SK-N-SH (cell line): ENCODE measurements at regions not wholly inside any gene's neighbourhood (a gene's known extent, or its start where the extent isn't known, plus 50 kb on each side); places are given as distances from the start of the nearest gene placed in this dataset.

Experiments used
- CHD2 ChIP-seq: fragments of 150-350 bp; IDR thresholded peaks from 2 replicates; pipeline ENCODE4 v1.6.1; 2018; ENCODE audit warnings: low read length; ENCODE audit not compliant: partially characterized antibody
- EP300 ChIP-seq, 2 experiments: IDR thresholded peaks; 2 replicates each; pipeline versions ENCODE4 v1.4.0 to v1.6.1; 2012; ENCODE audit warnings: borderline replicate concordance in 1 of 2, low read depth in 1 of 2, low read length in 1 of 2
- FOXJ3 ChIP-seq: sonication (generic); formaldehyde crosslinking; IDR thresholded peaks from 2 replicates; pipeline ENCODE4 v1.5.1; 2020; ENCODE audit warnings: mild to moderate bottlenecking, missing genetic modification reagents
- POLR2AphosphoS5 ChIP-seq: IDR thresholded peaks from 2 replicates; pipeline ENCODE4 v1.6.1; 2012; ENCODE audit warnings: low read depth, low read length
- RAD21 ChIP-seq: IDR thresholded peaks from 2 replicates; pipeline ENCODE4 v1.6.1; 2012; ENCODE audit warnings: mild to moderate bottlenecking, low read length
- RXRA ChIP-seq: IDR thresholded peaks from 2 replicates; pipeline ENCODE4 v1.4.0; 2012; ENCODE audit warnings: low read depth, mild to moderate bottlenecking, borderline replicate concordance
- SIN3A ChIP-seq: IDR thresholded peaks from 2 replicates; pipeline ENCODE4 v1.6.1; 2012; ENCODE audit warnings: low read depth, mild to moderate bottlenecking, low read length, moderate library complexity, borderline replicate concordance
- TCF12 ChIP-seq: IDR thresholded peaks from 2 replicates; pipeline ENCODE4 v1.4.0; 2012
- TEAD4 ChIP-seq: IDR thresholded peaks from 2 replicates; pipeline ENCODE4 v1.4.0; 2012; ENCODE audit warnings: mild to moderate bottlenecking, borderline replicate concordance; ENCODE audit not compliant: insufficient read depth
- YY1 ChIP-seq: IDR thresholded peaks from 2 replicates; pipeline ENCODE4 v1.4.0; 2012; ENCODE audit warnings: low read depth, mild to moderate bottlenecking
- TF ChIP-seq, protein P1 (sequence below): fragments of 200-600 bp; sonication (generic); IDR thresholded peaks from 2 replicates; pipeline ENCODE4 v1.6.1; 2017; ENCODE audit warnings: antibody characterized with exemption, mild to moderate bottlenecking, moderate library complexity
- TF ChIP-seq, protein P2 (sequence below): IDR thresholded peaks from 2 replicates; pipeline ENCODE4 v1.6.1; 2012; ENCODE audit warnings: mild to moderate bottlenecking, low read depth, low read length, moderate library complexity
- TF ChIP-seq, protein P3 (sequence below): IDR thresholded peaks from 2 replicates; pipeline ENCODE4 v1.4.0; 2012; ENCODE audit warnings: low read depth

DNA sequence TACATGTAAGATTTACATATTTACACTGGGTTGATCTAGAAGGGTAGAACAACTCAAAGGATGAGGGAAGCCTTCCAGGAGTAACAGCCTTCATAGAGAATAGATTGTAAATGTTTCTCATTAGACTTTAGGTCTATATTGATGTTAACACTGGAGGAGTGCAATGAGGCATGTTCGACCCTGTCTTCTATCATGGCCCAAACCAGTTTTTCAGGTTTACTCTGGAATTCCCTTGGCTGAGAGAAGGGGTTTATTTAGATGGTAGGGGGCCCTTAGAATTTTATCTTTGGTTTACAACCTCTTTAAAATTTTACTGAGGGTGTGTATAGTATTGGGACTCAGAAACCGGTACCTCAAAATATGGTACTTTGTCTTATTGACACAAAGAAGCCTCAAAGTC lies 634.9 kb upstream of the PIK3C3 start:
- TF ChIP-seq, protein P1, sequence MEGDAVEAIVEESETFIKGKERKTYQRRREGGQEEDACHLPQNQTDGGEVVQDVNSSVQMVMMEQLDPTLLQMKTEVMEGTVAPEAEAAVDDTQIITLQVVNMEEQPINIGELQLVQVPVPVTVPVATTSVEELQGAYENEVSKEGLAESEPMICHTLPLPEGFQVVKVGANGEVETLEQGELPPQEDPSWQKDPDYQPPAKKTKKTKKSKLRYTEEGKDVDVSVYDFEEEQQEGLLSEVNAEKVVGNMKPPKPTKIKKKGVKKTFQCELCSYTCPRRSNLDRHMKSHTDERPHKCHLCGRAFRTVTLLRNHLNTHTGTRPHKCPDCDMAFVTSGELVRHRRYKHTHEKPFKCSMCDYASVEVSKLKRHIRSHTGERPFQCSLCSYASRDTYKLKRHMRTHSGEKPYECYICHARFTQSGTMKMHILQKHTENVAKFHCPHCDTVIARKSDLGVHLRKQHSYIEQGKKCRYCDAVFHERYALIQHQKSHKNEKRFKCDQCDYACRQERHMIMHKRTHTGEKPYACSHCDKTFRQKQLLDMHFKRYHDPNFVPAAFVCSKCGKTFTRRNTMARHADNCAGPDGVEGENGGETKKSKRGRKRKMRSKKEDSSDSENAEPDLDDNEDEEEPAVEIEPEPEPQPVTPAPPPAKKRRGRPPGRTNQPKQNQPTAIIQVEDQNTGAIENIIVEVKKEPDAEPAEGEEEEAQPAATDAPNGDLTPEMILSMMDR, result no peak
- TF ChIP-seq POLR2AphosphoS5 (no peak), CHD2 (no peak), YY1 (no peak), RXRA (no peak), RAD21 (no peak), EP300 (IDR thresholded peaks at IDR 0.05; ENCODE audit: borderline replicate concordance in 1 of 2, low read depth in 1 of 2, low read length in 1 of 2) (no peak), TEAD4 (no peak), FOXJ3 (CRISPR knock-in tag) (no peak), SIN3A (no peak), TCF12 (no peak)
- TF ChIP-seq, protein P2, sequence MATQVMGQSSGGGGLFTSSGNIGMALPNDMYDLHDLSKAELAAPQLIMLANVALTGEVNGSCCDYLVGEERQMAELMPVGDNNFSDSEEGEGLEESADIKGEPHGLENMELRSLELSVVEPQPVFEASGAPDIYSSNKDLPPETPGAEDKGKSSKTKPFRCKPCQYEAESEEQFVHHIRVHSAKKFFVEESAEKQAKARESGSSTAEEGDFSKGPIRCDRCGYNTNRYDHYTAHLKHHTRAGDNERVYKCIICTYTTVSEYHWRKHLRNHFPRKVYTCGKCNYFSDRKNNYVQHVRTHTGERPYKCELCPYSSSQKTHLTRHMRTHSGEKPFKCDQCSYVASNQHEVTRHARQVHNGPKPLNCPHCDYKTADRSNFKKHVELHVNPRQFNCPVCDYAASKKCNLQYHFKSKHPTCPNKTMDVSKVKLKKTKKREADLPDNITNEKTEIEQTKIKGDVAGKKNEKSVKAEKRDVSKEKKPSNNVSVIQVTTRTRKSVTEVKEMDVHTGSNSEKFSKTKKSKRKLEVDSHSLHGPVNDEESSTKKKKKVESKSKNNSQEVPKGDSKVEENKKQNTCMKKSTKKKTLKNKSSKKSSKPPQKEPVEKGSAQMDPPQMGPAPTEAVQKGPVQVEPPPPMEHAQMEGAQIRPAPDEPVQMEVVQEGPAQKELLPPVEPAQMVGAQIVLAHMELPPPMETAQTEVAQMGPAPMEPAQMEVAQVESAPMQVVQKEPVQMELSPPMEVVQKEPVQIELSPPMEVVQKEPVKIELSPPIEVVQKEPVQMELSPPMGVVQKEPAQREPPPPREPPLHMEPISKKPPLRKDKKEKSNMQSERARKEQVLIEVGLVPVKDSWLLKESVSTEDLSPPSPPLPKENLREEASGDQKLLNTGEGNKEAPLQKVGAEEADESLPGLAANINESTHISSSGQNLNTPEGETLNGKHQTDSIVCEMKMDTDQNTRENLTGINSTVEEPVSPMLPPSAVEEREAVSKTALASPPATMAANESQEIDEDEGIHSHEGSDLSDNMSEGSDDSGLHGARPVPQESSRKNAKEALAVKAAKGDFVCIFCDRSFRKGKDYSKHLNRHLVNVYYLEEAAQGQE, result no peak
- TF ChIP-seq, protein P3, sequence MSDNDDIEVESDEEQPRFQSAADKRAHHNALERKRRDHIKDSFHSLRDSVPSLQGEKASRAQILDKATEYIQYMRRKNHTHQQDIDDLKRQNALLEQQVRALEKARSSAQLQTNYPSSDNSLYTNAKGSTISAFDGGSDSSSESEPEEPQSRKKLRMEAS, result no peak
